H1 (cell line): ENCODE measurements at regions not wholly inside any gene's neighbourhood (a gene's known extent, or its start where the extent isn't known, plus 50 kb on each side); places are given as distances from the start of the nearest gene placed in this dataset.
"Not testable (repeated sequence)": the region's sequence is repeated elsewhere in the genome, so short reads cannot be mapped to it uniquely, and the experiment has no call there.

ENCODE experiments used
- CTCF ChIA-PET: fragments of 300-600 bp; sonication (Branson Sonifier 250); formaldehyde crosslinking; loops from one replicate; lab custom pipeline; 2021; ENCODE audit not compliant: partially characterized antibody; lab: Charles Lee
- POLR2A ChIA-PET: fragments of 300-600 bp; sonication (Branson Sonifier 250); formaldehyde crosslinking; loops from one replicate; lab custom pipeline; 2021; ENCODE audit warnings: inconsistent platforms; ENCODE audit not compliant: partially characterized antibody; lab: Charles Lee
- DNase-seq, 2 experiments: peaks; one replicate each; pipeline versions ENCODE4 v3.0.0 to v3.0.0-alpha.2; 2010 to 2022; ENCODE audit warnings: low spot score in 2 of 2, low read depth in 1 of 2, mixed read lengths in 1 of 2
- FAIRE-seq: peaks from 2 replicates; lab custom pipeline; 2011; peaks lifted over from hg19 to GRCh38; lab: Jason Lieb, UNC
- H2AFZ ChIP-seq: 2 replicates; pipeline ENCODE4 v1.8.1; 2012; ENCODE audit warnings: low read length, inconsistent platforms
- H2AK5ac ChIP-seq: 2 replicates; pipeline ENCODE4 v1.6.1; 2013; ENCODE audit warnings: low read depth, low read length
- H2BK120ac ChIP-seq: replicated peaks from 2 replicates; pipeline ENCODE3; 2013; ENCODE audit warnings: low read depth, low read length, inconsistent platforms
- H2BK12ac ChIP-seq: 2 replicates; pipeline ENCODE4 v1.6.1; 2013; ENCODE audit warnings: low read depth, low read length
- H2BK15ac ChIP-seq: 2 replicates; pipeline ENCODE4 v1.6.1; 2013; ENCODE audit warnings: low read length
- H2BK20ac ChIP-seq: 2 replicates; pipeline ENCODE4 v1.6.1; 2013; ENCODE audit warnings: low read length
- H2BK5ac ChIP-seq: 2 replicates; pipeline ENCODE4 v1.6.1; 2013; ENCODE audit warnings: low read depth, low read length
- H3K14ac ChIP-seq: 2 replicates; pipeline ENCODE4 v1.6.1; 2013; ENCODE audit warnings: inconsistent platforms; ENCODE audit not compliant: insufficient read length
- H3K18ac ChIP-seq: 2 replicates; pipeline ENCODE4 v1.6.1; 2013; ENCODE audit warnings: low read length; ENCODE audit errors: extremely low read depth
- H3K23ac ChIP-seq: 2 replicates; pipeline ENCODE4 v1.6.1; 2013; ENCODE audit warnings: inconsistent platforms; ENCODE audit not compliant: insufficient read length
- H3K23me2 ChIP-seq: 2 replicates; pipeline ENCODE4 v1.6.1; 2013; ENCODE audit warnings: low read depth, low read length
- H3K27ac ChIP-seq: 2 replicates; pipeline ENCODE4 v1.6.1; 2011; ENCODE audit warnings: low read depth, low read length, inconsistent platforms
- H3K27me3 ChIP-seq, 4 experiments: replicated peaks in 1 of 4; 1 replicate in 1 of 4; 2 replicates in 3 of 4; pipeline versions ENCODE4 v1.6.1 to v1.8.1; 2011 to 2013; ENCODE audit warnings: low read length in 3 of 4, mild to moderate bottlenecking in 3 of 4, inconsistent platforms in 2 of 4, mixed read lengths in 2 of 4, moderate library complexity in 1 of 4; ENCODE audit not compliant: control insufficient read depth in 3 of 4, insufficient read depth in 3 of 4; ENCODE audit errors: extremely low read depth in 1 of 4
- H3K36me3 ChIP-seq, 4 experiments: 2 replicates each; pipeline versions ENCODE4 v1.6.1 to v1.8.1; 2011 to 2013; ENCODE audit warnings: mild to moderate bottlenecking in 4 of 4, low read length in 3 of 4, moderate library complexity in 2 of 4, control low read depth in 1 of 4, inconsistent platforms in 1 of 4; ENCODE audit not compliant: insufficient read depth in 4 of 4, control insufficient read depth in 2 of 4
- H3K4ac ChIP-seq: replicated peaks from 2 replicates; pipeline ENCODE3; 2013; ENCODE audit warnings: low read length, low read depth, mixed read lengths, inconsistent platforms; ENCODE audit not compliant: insufficient read length
- H3K4me1 ChIP-seq, 4 experiments: replicated peaks in 1 of 4; 1 replicate in 1 of 4; 2 replicates in 3 of 4; pipeline versions ENCODE4 v1.6.1 to v1.8.1; 2011 to 2013; ENCODE audit warnings: low read length in 3 of 4, inconsistent platforms in 2 of 4, mixed read lengths in 1 of 4; ENCODE audit not compliant: insufficient read depth in 4 of 4, control insufficient read depth in 3 of 4
- H3K4me2 ChIP-seq, 2 experiments: 2 replicates each; pipeline versions ENCODE4 v1.6.1 to v1.8.1; 2011 to 2013; ENCODE audit warnings: low read depth in 2 of 2, low read length in 2 of 2, control low read depth in 1 of 2, inconsistent platforms in 1 of 2, mild to moderate bottlenecking in 1 of 2; ENCODE audit not compliant: insufficient read depth in 1 of 2
- H3K4me3 ChIP-seq, 4 experiments: fragments of 200-600, 300-600 bp in 1 of 4; sonication (generic), shearing (Covaris generic), sonication (Bioruptor Twin) in 1 of 4; 2 replicates each; pipeline versions ENCODE4 v1.5.1 to v1.8.1; 2011 to 2016; ENCODE audit warnings: low read length in 4 of 4, low read depth in 3 of 4, control low read depth in 2 of 4, inconsistent platforms in 2 of 4, mild to moderate bottlenecking in 2 of 4, mixed read lengths in 1 of 4, moderate library complexity in 1 of 4; ENCODE audit not compliant: insufficient read depth in 2 of 4; ENCODE audit errors: extremely low read depth in 1 of 4
- H3K56ac ChIP-seq: replicated peaks from 2 replicates; pipeline ENCODE3; 2013; ENCODE audit warnings: low read depth, mild to moderate bottlenecking, mixed read lengths, low read length, inconsistent platforms; ENCODE audit not compliant: insufficient read length
- H3K79me1 ChIP-seq: 2 replicates; pipeline ENCODE4 v1.6.1; 2013; ENCODE audit warnings: low read depth, low read length, control low read depth
- H3K79me2 ChIP-seq, 2 experiments: 2 replicates each; pipeline versions ENCODE4 v1.6.1 to v1.8.1; 2012 to 2013; ENCODE audit warnings: low read length in 2 of 2, mild to moderate bottlenecking in 2 of 2, inconsistent platforms in 1 of 2; ENCODE audit not compliant: insufficient read depth in 2 of 2, control insufficient read depth in 1 of 2
- H3K9ac ChIP-seq, 4 experiments: replicated peaks in 1 of 4; 1 replicate in 1 of 4; 2 replicates in 3 of 4; pipeline versions ENCODE4 v1.6.1 to v1.8.1; 2011 to 2013; ENCODE audit warnings: low read depth in 3 of 4, low read length in 3 of 4, control low read depth in 2 of 4, mild to moderate bottlenecking in 2 of 4, moderate library complexity in 2 of 4, inconsistent platforms in 1 of 4; ENCODE audit errors: extremely low read depth in 1 of 4
- H3K9me3 ChIP-seq, 2 experiments: 2 replicates each; pipeline versions ENCODE4 v1.6.1 to v1.8.1; 2012 to 2013; ENCODE audit warnings: mild to moderate bottlenecking in 2 of 2, moderate library complexity in 2 of 2, control low read depth in 1 of 2, inconsistent platforms in 1 of 2, low read depth in 1 of 2, low read length in 1 of 2, mixed read lengths in 1 of 2; ENCODE audit not compliant: insufficient read depth in 2 of 2
- H4K20me1 ChIP-seq, 2 experiments: replicated peaks in 1 of 2; 2 replicates each; pipeline versions ENCODE3 to v1.8.1; 2011 to 2013; ENCODE audit warnings: inconsistent platforms in 2 of 2, low read length in 2 of 2, mild to moderate bottlenecking in 1 of 2; ENCODE audit not compliant: insufficient read depth in 2 of 2, control insufficient read depth in 1 of 2
- H4K5ac ChIP-seq: 2 replicates; pipeline ENCODE4 v1.6.1; 2013; ENCODE audit warnings: low read length, low read depth, mixed read lengths, inconsistent platforms; ENCODE audit not compliant: insufficient read length
- H4K8ac ChIP-seq: 2 replicates; pipeline ENCODE4 v1.8.0; 2013; ENCODE audit warnings: mild to moderate bottlenecking, moderate library complexity, low read length, inconsistent platforms; ENCODE audit not compliant: insufficient read depth; ENCODE audit errors: extremely low read depth
- H4K91ac ChIP-seq: replicated peaks from 2 replicates; pipeline ENCODE3; 2013; ENCODE audit warnings: low read length, mixed read lengths, inconsistent platforms; ENCODE audit not compliant: insufficient read length
- NANOG ChIP-seq: IDR thresholded peaks from 2 replicates; pipeline ENCODE4 v1.6.1; 2011; ENCODE audit warnings: low read length, low read depth, mild to moderate bottlenecking, inconsistent platforms; ENCODE audit not compliant: insufficient read depth, poor library complexity, severe bottlenecking
- POLR2A ChIP-seq, 2 experiments: IDR thresholded peaks; 1 replicate in 1 of 2; 2 replicates in 1 of 2; pipeline ENCODE4 v1.6.1; 2011; ENCODE audit warnings: low read depth in 2 of 2, low read length in 2 of 2, mild to moderate bottlenecking in 2 of 2; ENCODE audit errors: control extremely low read depth in 1 of 2
- SIN3A ChIP-seq, 2 experiments: IDR thresholded peaks in 1 of 2; conservative IDR thresholded peaks in 1 of 2; 2 replicates each; pipeline ENCODE4 v1.6.1; 2011 to 2012; ENCODE audit warnings: low read length in 2 of 2, improper control_type of control experiment in 1 of 2, low read depth in 1 of 2, mild to moderate bottlenecking in 1 of 2
- TBP ChIP-seq: IDR thresholded peaks from 2 replicates; pipeline ENCODE4 v1.6.1; 2011; ENCODE audit warnings: low read depth, low read length, improper control_type of control experiment
- WGBS, 2 experiments: shearing (Covaris generic) in 1 of 2; methylation state at CpG; one replicate each; pipeline versions ENCODE4 v1.1.6 to v1.1.7; 2013 to 2015; ENCODE audit warnings: low lambda C conversion rate in 2 of 2, mixed read lengths in 2 of 2, inconsistent platforms in 1 of 2, low coverage in 1 of 2, missing lambda C conversion rate in 1 of 2; ENCODE audit not compliant: insufficient replicate concordance in 2 of 2, insufficient coverage in 1 of 2, insufficient read length in 1 of 2; ENCODE audit errors: extremely low coverage in 1 of 2, missing lambda C conversion rate in 1 of 2; 5-methylcytosine and 5-hydroxymethylcytosine counted together

DNA sequence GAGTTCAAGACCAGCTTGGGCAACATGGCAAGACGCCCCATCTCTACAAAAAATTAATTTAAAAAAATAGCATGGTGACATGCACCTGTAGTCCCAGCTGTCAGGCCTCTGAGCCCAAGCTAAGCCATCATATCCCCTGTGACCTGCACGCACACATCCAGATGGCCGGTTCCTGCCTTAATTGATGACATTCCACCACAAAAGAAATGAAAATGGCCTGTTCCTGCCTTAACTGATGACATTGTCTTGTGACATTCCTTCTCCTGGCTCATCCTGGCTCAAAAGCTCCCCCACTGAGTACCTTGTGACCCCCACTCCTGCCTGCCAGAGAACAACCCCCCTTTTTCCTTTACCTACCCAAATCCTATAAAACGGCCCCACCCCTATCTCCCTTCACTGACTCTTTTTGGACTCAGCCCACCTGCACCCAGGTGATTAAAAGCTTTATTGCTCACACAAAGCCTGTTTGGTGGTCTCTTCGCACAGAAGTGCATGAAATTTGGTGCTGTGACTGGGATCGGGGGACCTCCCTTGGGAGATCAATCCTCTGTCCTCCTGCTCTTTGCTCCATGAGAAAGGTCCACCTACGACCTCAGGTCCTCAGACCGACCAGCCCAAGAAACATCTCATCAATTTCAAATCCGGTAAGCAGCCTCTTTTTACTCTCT is 65.6 kb upstream of the ETAA1 start:
- CTCF ChIA-PET: interaction anchor here (1.4 kb wide), 1 partner anchor 144 kb away, joined by 4 read pairs; no protein-coding TSS in a partner anchor
- peaks cover 0 to 37% of the 10 kb centered on the region in 2 experiments; a peak in 2 of 4 replicates for H3K79me2 ChIP-seq
- peak in 1 of 2 experiments; percentile 65 for DNase-seq

More for the DNA sequence above, 65.6 kb upstream of the ETAA1 start:
- FAIRE-seq, H3K4ac ChIP-seq, H2AK5ac ChIP-seq, H2BK15ac ChIP-seq, H3K23me2 ChIP-seq, H2AFZ ChIP-seq, H2BK12ac ChIP-seq, H3K27me3 ChIP-seq, H3K56ac ChIP-seq, H3K23ac ChIP-seq, H3K9me3 ChIP-seq, H3K14ac ChIP-seq, H3K27ac ChIP-seq, H4K91ac ChIP-seq, H3K79me1 ChIP-seq, H4K20me1 ChIP-seq, H4K8ac ChIP-seq: not testable (repeated sequence)
- TF ChIP-seq POLR2A (IDR thresholded peaks at IDR 0.05; ENCODE audit: control extremely low read depth in 1 of 2, low read depth in 2 of 2, low read length in 2 of 2): peak; percentile 12 to 41; a peak in 2 of 3 replicates
- TF ChIP-seq TBP: peak; percentile 26; the same call in 1 of the 2 replicates
- TF ChIP-seq NANOG: peak; percentile 7
- 0 out of 4 replicates have a peak, but pooled peaks have one; percentile 21 to 40 for TF ChIP-seq SIN3A (conservative IDR thresholded peaks at IDR 0.05 in 1 of 2, IDR thresholded peaks at IDR 0.05 in 1 of 2; ENCODE audit: low read depth in 1 of 2, low read length in 2 of 2)
- 6% methylated on average over 9 of the region's 9 CpGs; no CpG with 5 or more reads in 1 of the 2 experiments for WGBS, 2 experiments
- Histone ChIP-seq H2BK5ac (peak overlapping the region; percentile 93; the same call in 1 of the 2 replicates), H3K4me2 (peak overlapping the region; percentile 32 to 63), H3K9ac (peak overlapping the region in 3 of 4 experiments; percentile 44 to 70 (median 69); a peak in 2 of 7 replicates), H4K5ac (peak overlapping the region; percentile 71), H2BK120ac (peak overlapping the region; percentile 87), H2BK20ac (0 out of 2 replicates have a peak overlapping the region, but pooled peaks have one; percentile 93), H3K4me3 (peak overlapping the region; percentile 48 to 80 (median 70)), H3K4me1 (peaks cover 0 to 27% (median 6%) of the 10 kb centered on the region in 4 experiments; a peak in 4 of 7 replicates), H3K36me3 (peaks cover 0 to 16% (median 8%) of the 10 kb centered on the region in 4 experiments; a peak in 5 of 8 replicates), H3K18ac (peak overlapping the region; percentile 87)
- POLR2A ChIA-PET: interaction anchor here (0.7 to 3.4 kb wide), 10 partner anchors 8 to 77 kb away, joined by 3 to 17 read pairs (median 4); no protein-coding TSS in a partner anchor
